GM18951 (cell line): ENCODE measurements at regions not wholly inside any gene's neighbourhood (a gene's known extent, or its start where the extent isn't known, plus 50 kb on each side); places are given as distances from the start of the nearest gene placed in this dataset.
"Not testable (repeated sequence)": the region's sequence is repeated elsewhere in the genome, so short reads cannot be mapped to it uniquely, and the experiment has no call there.

Experiments used
- POLR2A ChIP-seq: IDR thresholded peaks from 4 replicates; pipeline ENCODE4 v1.6.1; 2011; ENCODE audit warnings: mild to moderate bottlenecking; ENCODE audit not compliant: insufficient read length, insufficient read depth; ENCODE audit errors: extremely low read depth
- in situ Hi-C: fragments of 300-500 bp; cut with MboI; formaldehyde crosslinking; loops from one replicate; pipeline ENCODE4 v1.12.0; 2022; ENCODE audit warnings: low sequenced_read_pairs, mixed read lengths, inconsistent platforms; ENCODE audit not compliant: unreplicated experiment

DNA sequence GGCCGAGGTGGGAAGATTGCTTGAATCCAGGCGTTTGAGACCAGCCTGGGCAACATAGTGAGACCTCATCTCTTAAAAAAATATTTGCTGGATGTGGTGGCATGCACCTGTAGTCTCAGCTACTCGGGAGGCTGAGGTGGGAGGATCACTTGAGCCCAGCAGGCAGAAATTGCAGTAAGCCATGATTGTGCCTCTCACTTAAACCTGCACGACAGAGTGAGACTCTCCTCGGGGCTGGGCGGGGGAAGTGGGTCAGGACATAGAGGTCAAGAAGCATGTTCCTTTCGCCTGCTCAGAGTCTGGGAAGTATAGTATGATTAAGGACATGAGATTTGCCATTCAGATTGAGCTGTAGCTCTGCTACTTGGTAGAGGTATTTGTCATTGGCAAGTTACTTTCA is 52.3 kb downstream of the SEPTIN7 start:
- in situ Hi-C loops, result not testable (repeated sequence)

DNA sequence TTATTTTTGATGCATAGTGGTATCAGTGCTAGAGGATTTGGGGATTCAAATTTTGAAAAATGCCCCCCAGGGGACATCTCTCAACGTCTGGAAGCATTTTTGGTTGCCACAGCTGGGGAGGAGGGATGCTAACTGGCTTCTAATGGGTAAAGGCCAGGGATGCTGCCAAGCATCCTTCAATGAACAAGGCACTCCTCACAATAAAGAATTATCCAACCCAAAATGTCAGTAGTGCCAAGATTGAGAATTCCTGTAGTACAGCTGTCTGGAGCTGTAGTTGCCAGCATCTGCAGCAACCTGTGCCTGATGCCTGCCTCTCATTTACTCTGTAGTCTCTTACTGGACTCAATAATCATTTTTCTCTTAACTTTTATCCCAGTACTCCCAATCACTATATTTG is 53.5 kb downstream of the SEPTIN7 start:
- TF ChIP-seq POLR2A, result no peak
- in situ Hi-C loops, result no loop called here

DNA sequence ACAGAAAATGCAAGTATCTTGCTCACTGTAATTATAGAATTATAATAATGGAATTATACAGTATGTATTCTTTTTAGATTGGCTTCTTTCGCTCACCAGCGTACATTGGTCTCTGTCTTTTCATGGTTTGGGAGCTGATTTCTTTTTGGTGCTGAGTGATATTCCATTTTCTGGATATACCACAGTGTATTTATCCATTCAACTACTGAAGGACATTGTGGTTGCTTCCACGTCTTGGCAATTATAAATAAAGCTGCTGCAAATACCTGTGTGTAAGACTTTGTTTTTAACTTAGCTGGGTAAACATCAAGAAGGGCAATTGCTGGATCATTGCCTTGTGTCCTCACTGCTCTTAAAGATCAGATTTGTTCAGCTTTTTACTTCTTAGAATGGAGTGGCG is 55.3 kb downstream of the SEPTIN7 start:
- no peak for TF ChIP-seq POLR2A
- in situ Hi-C loops, result no loop called here

DNA sequence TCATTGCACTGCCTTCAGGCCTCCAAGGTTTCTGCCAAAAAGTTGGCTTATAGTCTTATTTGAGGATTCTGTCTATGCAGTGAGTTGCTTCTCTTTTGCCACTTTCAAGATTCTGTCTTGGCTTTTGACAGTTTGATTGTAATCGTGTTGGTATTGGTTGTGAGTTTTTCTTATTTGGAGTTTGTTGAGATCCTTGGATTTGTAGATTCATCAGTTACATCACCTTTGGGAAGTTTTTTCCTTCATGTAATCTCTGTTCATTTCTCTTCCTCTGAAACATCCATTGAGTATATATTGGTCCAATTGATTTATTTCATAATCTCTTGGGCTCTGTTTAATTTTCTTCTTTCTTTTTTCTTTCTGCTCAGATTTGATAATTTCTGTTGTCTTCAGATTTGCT is 59.8 kb downstream of the SEPTIN7 start:
- TF ChIP-seq POLR2A, result no peak
- in situ Hi-C loops, result no loop called here

DNA sequence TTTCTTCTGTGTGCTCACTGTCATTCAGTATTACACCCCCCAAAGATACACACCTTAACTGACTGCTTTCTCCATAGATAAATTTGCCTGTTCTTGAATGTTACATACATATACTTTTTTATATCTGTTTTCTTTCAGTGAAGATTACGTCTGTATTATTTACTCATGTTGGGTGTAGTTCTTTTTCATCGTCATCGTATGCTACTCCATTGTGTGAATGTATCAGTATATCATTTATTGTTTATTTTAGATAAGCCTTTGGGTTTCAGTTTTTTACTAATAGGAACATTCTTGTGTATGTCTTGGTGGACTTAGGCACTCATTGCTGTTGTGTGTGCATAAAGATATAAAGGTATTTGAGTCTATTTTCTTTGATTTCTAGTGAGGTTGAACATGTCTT is 64.4 kb downstream of the SEPTIN7 start:
- TF ChIP-seq POLR2A, result no peak
- in situ Hi-C loops, result no loop called here

DNA sequence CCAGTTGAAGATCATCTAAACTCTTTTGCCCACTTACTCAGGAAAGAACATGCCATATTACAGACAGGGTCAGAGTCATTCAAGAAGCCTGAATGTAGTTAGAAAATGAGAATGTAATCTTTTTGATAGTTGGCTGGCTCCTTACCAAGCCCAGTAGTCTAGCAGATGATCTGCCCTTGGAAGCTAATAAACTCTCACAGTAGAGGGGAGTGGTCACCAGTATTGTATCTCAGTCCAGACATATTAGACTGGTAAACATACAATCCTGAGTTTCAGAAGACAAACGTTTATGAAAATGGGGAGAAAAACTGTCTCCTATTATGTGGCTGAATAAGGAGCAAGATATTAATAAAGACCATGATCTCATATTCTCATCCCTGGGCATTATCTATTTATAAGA is 65.3 kb downstream of the SEPTIN7 start:
- in situ Hi-C loops, result no loop called here
- no peak for TF ChIP-seq POLR2A

DNA sequence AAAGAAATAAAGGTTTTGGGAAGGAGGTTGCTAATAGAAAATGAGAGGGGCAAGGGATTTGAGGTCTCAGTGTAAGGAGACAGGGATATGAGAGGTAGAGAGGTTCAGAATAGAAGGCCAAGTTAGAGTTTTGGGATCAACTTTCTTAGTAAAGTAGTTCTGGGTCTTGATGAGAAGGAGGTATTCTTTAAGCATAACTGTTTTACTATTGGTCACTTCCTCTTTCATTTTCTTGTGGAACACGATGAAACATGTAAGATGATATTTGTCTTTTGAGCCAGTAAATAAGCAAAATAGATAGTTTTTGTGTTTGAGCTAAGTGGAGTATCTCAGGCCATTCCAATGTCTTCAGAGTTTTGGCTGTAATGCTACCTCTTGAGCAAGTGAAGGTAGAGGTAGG is 68.3 kb downstream of the SEPTIN7 start:
- in situ Hi-C loops, result not testable (repeated sequence)

DNA sequence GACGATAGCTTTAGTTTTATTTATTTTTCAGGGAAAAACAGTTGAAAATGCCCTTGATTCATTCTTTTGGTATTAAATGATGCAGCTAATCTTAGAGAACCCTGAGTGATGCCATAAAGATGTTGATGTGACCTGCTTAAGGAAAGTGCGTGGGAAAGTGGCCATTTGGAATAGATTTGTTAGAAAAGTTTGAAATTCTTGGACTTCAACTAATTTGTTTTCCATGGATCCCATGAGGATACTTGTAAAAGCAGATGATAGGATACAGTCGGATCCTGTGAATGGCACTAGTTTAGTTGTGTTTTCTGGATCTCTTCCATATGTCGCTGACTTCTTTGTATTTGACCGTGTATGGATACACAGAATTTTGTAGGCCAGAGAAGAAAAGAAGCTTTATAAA is 69.0 kb downstream of the SEPTIN7 start:
- in situ Hi-C loops, result no loop called here
- no peak for TF ChIP-seq POLR2A

DNA sequence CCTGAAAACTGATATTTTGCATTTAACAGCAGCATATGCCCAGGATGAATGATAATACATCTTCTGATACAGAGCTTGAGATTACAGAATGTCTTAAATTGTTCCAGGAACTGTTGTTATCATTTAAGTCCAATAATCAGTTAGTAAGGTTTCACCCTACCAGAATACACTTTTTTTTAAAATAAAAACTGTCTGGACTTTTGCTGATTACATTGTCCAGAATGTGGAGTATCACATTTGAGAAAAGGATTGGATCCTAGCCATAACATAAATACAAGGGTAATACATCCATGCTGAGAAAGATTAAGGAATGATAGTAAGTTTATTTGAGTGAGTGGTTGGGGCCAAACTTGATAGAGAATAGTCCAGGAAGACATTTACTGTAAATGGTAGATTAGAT is 71.0 kb downstream of the SEPTIN7 start:
- in situ Hi-C loops, result no loop called here
- TF ChIP-seq POLR2A, result no peak

DNA sequence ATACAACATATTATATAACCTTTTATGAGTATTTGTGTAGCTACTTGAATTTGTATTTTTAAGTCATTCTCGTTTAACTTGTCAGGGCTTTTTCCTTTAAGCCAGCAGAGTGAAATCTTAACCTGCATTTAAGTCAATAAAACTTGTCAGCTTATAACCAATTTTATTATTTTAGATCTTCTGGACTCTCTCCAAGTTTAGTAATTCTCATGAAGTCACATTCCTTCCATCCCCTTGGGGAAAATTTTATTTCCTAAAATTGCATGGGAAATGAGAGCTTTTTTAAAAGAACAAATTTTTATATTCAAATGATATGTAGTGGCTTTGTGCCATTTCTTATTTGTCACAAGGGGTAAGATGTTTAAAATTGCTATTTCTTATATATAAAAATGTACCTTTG is 74.0 kb downstream of the SEPTIN7 start:
- TF ChIP-seq POLR2A, result no peak
- in situ Hi-C loops, result no loop called here

DNA sequence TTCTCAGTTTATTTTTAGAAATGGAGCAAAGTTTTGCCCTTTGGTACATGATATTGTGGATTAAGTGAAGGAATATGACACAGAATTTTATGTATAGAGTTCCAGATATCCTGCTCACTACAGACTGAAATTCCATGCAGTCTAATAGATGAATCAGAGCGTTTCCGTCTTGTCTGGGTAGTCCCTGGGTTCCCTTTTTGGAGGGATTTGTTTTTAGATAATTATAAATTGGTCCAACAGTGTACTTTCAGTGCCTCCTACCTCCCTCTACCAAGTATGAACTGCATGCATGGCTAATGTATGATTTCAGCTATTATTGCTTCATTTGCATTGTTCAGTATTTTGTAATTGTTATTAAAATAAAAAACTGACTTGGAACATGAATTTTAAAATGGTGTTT is 74.4 kb downstream of the SEPTIN7 start:
- in situ Hi-C loops, result no loop called here
- TF ChIP-seq POLR2A, result no peak

DNA sequence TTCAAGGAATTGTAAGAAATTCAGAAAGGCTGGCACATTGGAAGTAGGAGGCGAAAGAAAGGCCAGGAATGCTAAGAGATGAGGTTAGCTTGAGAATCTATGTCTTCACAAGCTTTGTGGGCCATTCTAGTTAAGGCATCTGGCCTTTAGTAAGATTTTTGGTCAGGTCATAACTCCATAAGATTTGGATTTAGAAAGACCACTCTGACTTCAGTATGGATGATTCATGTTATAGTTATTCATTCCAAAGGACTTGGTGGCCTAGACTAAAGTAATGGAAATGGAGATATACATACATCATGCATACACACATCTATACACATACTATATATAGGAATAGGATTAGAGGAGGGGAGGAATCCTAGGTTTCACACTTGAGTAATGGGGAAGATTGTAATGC is 77.5 kb downstream of the SEPTIN7 start:
- in situ Hi-C loops, result no loop called here
- no peak for TF ChIP-seq POLR2A

DNA sequence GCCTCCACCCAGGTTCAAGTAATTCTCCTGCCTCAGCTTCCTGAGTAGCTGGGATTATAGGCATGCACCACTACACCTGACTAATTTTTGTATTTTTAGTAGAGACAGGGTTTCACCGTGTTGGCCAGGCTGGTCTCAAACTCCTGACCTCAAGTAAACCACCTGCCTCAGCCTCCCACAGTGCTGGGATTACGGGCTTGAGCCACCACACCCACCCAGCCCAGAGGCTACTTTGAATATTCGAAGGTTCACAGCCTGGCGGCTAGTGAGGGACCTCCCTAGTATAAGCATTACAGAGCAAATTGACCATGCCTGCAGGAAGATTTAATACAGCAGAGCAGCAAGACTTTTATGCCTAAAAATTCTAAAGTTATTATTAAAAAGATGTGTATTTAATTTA is 86.6 kb downstream of the SEPTIN7 start:
- in situ Hi-C loops, result not testable (repeated sequence)

DNA sequence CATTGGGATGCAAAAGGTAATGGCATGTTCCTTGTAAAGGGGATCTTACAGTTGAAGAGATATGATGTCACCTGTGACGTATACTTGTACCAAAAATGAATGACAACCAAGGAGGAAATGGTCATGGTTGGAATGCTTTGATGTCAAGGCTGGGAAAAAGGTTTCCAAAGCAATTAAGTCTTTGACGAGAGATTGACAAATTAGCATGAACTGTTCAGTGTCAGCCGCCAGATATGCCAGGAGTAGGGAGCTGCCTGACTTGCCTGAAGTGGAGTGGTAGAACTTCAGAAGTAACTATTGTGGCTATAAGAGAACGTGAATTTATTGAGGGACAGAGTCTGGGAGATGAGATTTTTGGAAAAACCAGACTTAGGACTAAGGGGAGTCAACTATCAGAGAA is 88.1 kb downstream of the SEPTIN7 start:
- in situ Hi-C loops, result no loop called here
- no peak for TF ChIP-seq POLR2A

DNA sequence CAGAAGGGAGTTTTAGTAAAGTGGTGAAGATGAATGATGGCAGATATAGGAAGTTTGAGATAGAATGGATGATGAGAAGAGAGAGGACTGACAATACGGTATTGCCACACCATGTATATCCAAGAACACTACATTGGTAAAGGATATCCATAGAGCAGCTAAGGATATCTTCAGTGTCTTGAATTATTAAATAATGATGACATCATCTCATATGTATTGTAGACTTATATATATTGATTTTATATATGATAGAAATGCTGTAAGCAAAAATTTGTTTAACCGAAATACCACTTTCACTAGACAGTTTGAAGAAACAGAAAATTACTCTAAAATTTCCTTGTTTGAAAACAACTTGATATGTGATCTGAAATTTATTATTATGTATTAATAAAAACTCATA is 89.0 kb downstream of the SEPTIN7 start:
- no peak for TF ChIP-seq POLR2A
- in situ Hi-C loops, result no loop called here
